Progenitor cell of endocrine pancreas (in vitro differentiated cells): ENCODE measurements at regions not wholly inside any gene's neighbourhood (a gene's known extent, or its start where the extent isn't known, plus 50 kb on each side); places are given as distances from the start of the nearest gene placed in this dataset.
A peak's percentile ranks its signal among the peaks of the same experiment; 100 is the strongest.

Experiments used
- DNase-seq: peaks from one replicate; pipeline ENCODE4 v3.0.0; 2021; ENCODE audit warnings: low spot score; ENCODE audit not compliant: unreplicated experiment
- H3K27ac Mint-ChIP-seq: 2 replicates; pipeline ENCODE4 v1.8.0; 2021; ENCODE audit warnings: mild to moderate bottlenecking, moderate library complexity, mixed read lengths
- H3K27me3 Mint-ChIP-seq: 2 replicates; pipeline ENCODE4 v1.8.0; 2021; ENCODE audit warnings: mixed read lengths
- H3K36me3 Mint-ChIP-seq: 2 replicates; pipeline ENCODE4 v1.8.0; 2022; ENCODE audit warnings: mixed read lengths; ENCODE audit not compliant: insufficient read depth
- H3K4me1 Mint-ChIP-seq: 2 replicates; pipeline ENCODE4 v1.8.0; 2021; ENCODE audit warnings: low read depth, mixed read lengths
- H3K4me3 Mint-ChIP-seq: 2 replicates; pipeline ENCODE4 v1.8.0; 2021; ENCODE audit warnings: low read depth, mild to moderate bottlenecking, moderate library complexity, mixed read lengths
- H3K9me3 Mint-ChIP-seq: 2 replicates; pipeline ENCODE4 v1.8.0; 2021; ENCODE audit warnings: low read depth, mixed read lengths
- TF ChIP-seq, protein P1 (sequence below): fragments of 200-600 bp; sonication (generic); IDR thresholded peaks from one replicate; pipeline ENCODE4 v1.5.0; 2021; ENCODE audit warnings: antibody characterized with exemption, mild to moderate bottlenecking; ENCODE audit not compliant: unreplicated experiment

DNA sequence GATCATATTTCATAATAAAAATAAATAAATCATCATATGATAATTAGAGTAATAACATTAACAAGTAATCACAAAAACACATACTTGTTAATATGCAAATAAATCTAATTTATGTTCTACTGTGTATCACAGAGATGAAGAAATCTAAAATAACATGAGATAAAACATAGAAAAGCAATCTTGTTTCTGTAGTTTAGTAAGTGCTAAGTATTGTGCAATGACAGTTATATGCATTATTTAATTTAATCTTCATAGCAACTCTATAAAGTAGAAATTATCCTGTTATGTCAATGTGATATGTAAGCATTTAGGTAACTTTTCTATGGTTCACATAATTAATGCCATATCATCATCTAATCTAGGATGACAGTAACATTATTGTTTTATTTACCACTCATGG is 108.2 kb upstream of the KCNMB2 start:
- H3K4me1 Mint-ChIP-seq: peaks cover 1% of the 10 kb centered on the region
- no peak overlapping the region for H3K27ac Mint-ChIP-seq
- DNase-seq: no peak
- H3K4me3 Mint-ChIP-seq: no peak overlapping the region
- no peaks in the 10 kb centered on the region for H3K36me3 Mint-ChIP-seq
- H3K9me3 Mint-ChIP-seq: no peaks in the 10 kb centered on the region
- TF ChIP-seq, protein P1, sequence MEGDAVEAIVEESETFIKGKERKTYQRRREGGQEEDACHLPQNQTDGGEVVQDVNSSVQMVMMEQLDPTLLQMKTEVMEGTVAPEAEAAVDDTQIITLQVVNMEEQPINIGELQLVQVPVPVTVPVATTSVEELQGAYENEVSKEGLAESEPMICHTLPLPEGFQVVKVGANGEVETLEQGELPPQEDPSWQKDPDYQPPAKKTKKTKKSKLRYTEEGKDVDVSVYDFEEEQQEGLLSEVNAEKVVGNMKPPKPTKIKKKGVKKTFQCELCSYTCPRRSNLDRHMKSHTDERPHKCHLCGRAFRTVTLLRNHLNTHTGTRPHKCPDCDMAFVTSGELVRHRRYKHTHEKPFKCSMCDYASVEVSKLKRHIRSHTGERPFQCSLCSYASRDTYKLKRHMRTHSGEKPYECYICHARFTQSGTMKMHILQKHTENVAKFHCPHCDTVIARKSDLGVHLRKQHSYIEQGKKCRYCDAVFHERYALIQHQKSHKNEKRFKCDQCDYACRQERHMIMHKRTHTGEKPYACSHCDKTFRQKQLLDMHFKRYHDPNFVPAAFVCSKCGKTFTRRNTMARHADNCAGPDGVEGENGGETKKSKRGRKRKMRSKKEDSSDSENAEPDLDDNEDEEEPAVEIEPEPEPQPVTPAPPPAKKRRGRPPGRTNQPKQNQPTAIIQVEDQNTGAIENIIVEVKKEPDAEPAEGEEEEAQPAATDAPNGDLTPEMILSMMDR: no peak
- H3K27me3 Mint-ChIP-seq: no peaks in the 10 kb centered on the region

DNA sequence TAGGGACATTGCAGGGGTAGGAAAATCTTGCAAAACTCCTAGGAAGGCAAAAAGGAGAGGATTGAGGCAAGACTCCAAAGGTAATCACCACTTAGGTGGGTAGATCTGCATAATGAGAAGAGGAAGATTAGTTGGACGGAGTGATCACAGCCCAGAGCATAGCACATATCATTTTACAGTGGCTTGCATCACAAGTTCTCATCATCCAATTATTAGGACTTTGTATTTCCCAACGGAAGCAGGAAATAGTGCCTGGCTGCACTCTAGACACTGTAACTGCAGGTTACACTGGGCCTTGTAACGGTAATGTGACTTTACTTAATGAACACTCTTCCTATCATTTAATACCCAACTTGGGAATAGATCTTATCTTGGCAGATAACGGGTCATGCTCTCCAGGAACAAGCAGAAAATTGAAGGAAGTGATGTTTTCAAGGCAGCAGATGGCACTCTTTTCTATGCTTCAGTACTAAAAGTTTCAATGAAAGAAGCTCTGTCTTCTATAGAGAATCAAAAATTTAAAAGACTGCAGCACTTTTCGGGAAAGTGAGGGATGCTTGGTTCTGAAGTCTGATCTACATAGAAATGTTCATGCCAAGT is 101.9 kb upstream of the KCNMB2 start:
- Mint-ChIP-seq H3K4me1 (peaks cover 5% of the 10 kb centered on the region), H3K4me3 (no peak overlapping the region), H3K27me3 (no peaks in the 10 kb centered on the region), H3K36me3 (no peaks in the 10 kb centered on the region), H3K27ac (no peak overlapping the region), H3K9me3 (no peaks in the 10 kb centered on the region)
- TF ChIP-seq, protein P1: peak; percentile 7
- no peak for DNase-seq

DNA sequence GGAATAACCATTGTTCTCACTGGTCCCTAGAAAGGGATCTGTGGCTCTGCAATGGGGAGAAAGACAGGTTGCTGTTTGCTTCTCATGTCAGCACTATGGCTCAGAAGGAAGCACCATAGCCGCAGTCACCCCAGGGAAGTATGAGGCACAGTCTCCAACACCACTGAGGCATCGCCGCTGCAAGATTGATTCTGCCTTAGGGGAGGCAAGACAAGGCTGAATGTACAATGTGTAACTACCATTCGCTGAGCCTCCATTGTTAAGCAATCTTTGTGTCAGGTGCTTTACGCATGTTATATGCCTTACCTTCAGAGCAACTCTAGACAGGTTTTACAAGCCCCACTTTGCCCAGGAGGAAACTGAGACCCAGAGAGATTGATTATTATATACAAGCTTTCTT is 100.7 kb upstream of the KCNMB2 start:
- peaks cover 10% of the 10 kb centered on the region for H3K4me1 Mint-ChIP-seq
- H3K36me3 Mint-ChIP-seq: no peaks in the 10 kb centered on the region
- TF ChIP-seq, protein P1: no peak
- no peak overlapping the region for H3K27ac Mint-ChIP-seq
- no peak for DNase-seq
- no peaks in the 10 kb centered on the region for H3K9me3 Mint-ChIP-seq
- H3K27me3 Mint-ChIP-seq: no peaks in the 10 kb centered on the region
- no peak overlapping the region for H3K4me3 Mint-ChIP-seq

DNA sequence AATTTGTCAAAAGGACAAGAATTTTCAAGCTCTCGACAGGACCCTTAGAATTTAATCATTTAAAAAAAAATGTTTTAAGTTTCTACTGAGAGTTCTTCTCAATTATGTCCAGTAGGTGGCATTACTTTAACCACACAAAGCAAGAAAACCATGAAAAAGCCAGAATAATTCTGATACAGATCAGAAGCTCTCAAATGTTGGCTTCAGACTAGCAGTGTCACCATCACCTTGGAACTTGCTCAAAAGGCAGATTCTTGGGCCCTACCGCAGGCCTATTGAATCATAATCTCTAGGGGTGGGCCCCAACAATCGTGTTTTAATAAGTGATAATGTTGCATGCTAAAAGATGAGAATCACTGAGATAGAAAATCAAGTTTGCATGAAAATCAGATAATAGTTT is 99.5 kb upstream of the KCNMB2 start:
- Mint-ChIP-seq H3K9me3 (no peaks in the 10 kb centered on the region), H3K27ac (no peak overlapping the region), H3K4me3 (no peak overlapping the region), H3K36me3 (no peaks in the 10 kb centered on the region), H3K4me1 (peaks cover 10% of the 10 kb centered on the region), H3K27me3 (no peaks in the 10 kb centered on the region)
- TF ChIP-seq, protein P1: peak; percentile 75
- no peak for DNase-seq

DNA sequence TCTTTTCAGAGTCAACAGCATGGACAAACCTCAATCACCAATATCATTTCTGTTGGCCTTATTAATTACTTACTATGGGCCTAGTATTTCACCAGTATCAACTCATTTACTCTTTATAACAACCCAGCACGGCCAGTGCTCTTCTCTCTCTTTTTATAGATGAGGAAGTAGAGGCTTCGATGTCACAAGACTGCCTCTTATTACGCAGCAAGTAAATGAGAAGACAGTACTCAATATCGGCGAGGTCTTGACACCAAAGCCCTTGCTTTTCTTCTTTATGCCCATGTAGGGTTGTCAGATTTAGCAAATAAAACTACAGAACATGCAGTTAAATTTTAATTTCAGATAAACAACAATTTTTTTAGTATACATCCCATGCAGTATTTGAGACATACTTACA is 99.0 kb upstream of the KCNMB2 start:
- Mint-ChIP-seq H3K4me3 (no peak overlapping the region), H3K9me3 (no peaks in the 10 kb centered on the region), H3K4me1 (peaks cover 10% of the 10 kb centered on the region), H3K36me3 (no peaks in the 10 kb centered on the region), H3K27me3 (no peaks in the 10 kb centered on the region), H3K27ac (no peak overlapping the region)
- TF ChIP-seq, protein P1: no peak
- DNase-seq: no peak
